GM12865 (cell line): ENCODE measurements at regions not wholly inside any gene's neighbourhood (a gene's known extent, or its start where the extent isn't known, plus 50 kb on each side); places are given as distances from the start of the nearest gene placed in this dataset.
"Not testable (repeated sequence)": the region's sequence is repeated elsewhere in the genome, so short reads cannot be mapped to it uniquely, and the experiment has no call there.

Experiments used
- DNase-seq: peaks from one replicate; pipeline ENCODE4 v3.0.0; 2010; ENCODE audit warnings: low read depth
- H3K4me3 ChIP-seq: 2 replicates; pipeline ENCODE4 v1.5.1; 2011; ENCODE audit warnings: mild to moderate bottlenecking, low read depth, low read length, control low read depth
- CTCF ChIP-seq: IDR thresholded peaks from 2 replicates; pipeline ENCODE4 v1.5.1; 2011; ENCODE audit warnings: low read length, control low read depth, low read depth, inconsistent platforms; ENCODE audit not compliant: insufficient read depth; ENCODE audit errors: missing control alignments

- no peak for DNase-seq
- no peak overlapping the region for H3K4me3 ChIP-seq
- TF ChIP-seq CTCF: no peak
These were observed 1274.4 kb downstream of the ROBO2 start for GRCh38 chr3:78314327-78314726.

GRCh38 chr3:78317774-78318173, 1277.9 kb downstream of the ROBO2 start:
- no peak overlapping the region for H3K4me3 ChIP-seq
- TF ChIP-seq CTCF: no peak
- DNase-seq: no peak

GRCh38 chr3:78322780-78323179, 1282.9 kb downstream of the ROBO2 start:
- DNase-seq: peak; percentile 1
- no peak for TF ChIP-seq CTCF
- no peak overlapping the region for H3K4me3 ChIP-seq

GRCh38 chr3:78337801-78338211, 1297.9 kb downstream of the ROBO2 start:
- DNase-seq: no peak
- no peak overlapping the region for H3K4me3 ChIP-seq
- no peak for TF ChIP-seq CTCF

- H3K4me3 ChIP-seq: no peak overlapping the region
- peak; percentile 22 for DNase-seq
- no peak for TF ChIP-seq CTCF
These were observed 1298.5 kb downstream of the ROBO2 start for GRCh38 chr3:78338405-78338804.

- TF ChIP-seq CTCF: no peak
- DNase-seq: no peak
- no peak overlapping the region for H3K4me3 ChIP-seq
These were observed 1303.3 kb downstream of the ROBO2 start for GRCh38 chr3:78343221-78343620.

GRCh38 chr3:78344267-78344666, 1304.4 kb downstream of the ROBO2 start:
- not testable (repeated sequence) for H3K4me3 ChIP-seq, DNase-seq
